GM03348 (cell line): ENCODE measurements at regions not wholly inside any gene's neighbourhood (a gene's known extent, or its start where the extent isn't known, plus 50 kb on each side); places are given as distances from the start of the nearest gene placed in this dataset.

Experiments
- DNase-seq: peaks from one replicate; pipeline ENCODE4 v3.0.0; 2012; ENCODE audit warnings: low spot score

DNA sequence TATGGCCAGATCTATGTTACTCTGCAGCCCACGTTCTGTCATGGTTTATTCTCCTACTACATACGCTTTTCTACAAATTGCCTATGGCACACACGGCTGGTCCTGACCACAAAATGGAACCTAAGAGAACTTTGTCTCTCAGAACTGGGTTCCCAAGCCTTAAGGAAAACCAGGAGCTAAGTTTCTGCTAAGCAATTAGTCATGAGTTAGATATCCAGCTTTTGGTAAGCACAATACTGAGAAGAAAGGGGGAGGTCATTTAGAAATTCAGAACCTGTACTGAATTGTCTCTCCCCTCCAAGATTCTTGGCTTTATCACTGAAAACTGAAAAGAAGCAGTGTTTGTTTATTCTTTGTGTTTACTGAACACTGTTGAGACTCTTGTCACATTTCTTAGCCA is 283.5 kb upstream of the TANK start:
- peak; percentile 9 for DNase-seq

- DNase-seq, result no peak
Measured at GRCh38 chr2:160878618-160879017, 281.6 kb upstream of the TANK start.

- DNase-seq, result no peak
Measured at GRCh38 chr2:160882906-160883305, 277.3 kb upstream of the TANK start.

- no peak for DNase-seq
Measured at GRCh38 chr2:160884056-160884455, 276.2 kb upstream of the TANK start.

DNA sequence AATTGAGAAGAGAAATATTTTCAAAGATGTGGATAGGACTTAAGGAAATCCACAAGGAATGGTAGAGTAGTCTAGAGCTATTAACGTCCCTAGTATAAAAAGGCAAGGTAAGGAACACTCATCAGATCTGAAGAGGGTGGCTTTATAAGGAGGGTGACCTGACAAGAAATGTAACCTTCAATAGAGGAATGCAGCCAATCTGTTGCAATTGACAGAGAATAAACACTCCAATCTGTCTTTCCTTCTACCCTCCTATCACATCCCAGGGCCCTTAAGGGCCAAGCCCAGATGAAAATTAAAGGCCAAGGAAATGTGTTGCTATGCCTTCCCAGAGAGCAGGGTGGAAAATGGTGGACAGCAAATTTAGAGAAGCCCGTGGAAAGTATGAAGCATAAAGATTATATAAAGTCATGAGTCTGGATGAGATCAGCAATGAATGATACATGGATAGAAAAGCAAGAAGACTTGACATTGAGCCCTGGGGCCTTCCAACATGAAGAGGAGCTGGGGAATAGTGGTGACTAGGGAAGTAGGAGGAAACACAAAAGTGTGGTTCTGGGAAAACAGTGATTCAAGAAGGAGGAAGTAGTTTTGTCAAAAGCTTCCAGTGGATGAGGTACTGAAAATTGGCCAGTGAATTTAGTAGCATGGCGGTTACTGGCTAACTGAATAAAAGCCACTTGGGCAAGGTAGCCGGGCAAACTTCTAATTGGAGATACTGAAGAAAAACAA is 270.6 kb upstream of the TANK start:
- DNase-seq, result no peak

DNA sequence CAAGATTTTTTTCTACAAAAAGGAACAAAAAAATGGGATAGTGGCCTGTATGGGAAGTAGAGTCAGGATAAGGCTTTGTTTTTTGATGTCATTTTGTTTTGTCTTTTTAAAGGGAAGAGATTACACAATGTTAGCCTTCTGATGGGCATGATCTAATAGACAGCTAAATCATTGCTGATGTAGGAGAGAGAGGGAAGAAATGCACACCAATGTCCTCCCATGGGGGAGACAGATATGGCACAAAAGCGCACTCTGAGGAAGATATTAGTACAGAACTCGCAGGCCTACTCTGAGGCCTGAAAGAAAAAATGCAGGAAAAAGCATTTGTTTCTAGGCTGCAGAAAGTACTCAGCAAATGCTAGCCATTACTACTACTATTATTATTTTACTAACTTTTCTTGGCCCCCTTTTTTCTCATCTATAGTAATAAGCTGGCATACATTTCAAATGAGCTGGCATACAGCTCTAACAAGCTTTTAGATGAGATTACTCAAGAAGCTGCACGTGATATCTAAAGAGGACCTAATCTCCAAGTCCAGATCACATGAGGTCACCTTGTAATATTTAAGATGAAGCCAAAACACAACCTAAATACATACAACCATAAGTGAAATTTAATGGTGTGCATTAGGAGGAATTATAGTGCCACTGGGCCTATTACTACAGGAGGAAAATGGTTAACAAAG is 269.4 kb upstream of the TANK start:
- DNase-seq, result no peak

DNA sequence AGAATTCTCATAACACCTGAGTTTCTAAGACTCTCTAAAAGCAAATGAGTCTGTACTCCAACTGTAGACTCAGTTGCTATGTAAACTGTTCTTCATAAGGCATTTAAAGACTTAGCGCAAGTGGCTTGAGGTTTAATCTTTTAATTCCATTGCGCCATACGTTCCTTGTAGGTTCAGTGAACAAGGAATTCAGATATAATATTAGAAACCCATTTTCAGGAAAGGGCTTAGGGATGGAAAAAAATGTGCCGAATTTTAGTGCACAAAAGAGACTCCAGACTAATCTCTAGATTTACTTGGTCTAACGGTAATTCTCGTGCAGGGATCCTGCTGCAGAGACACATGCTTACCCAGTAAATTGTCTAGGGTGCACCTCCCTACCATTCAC is 268.9 kb upstream of the TANK start:
- DNase-seq, result no peak

GRCh38 chr2:160892204-160892603 is 268.0 kb upstream of the TANK start:
- no peak for DNase-seq

GRCh38 chr2:160893581-160893980 is 266.6 kb upstream of the TANK start:
- DNase-seq, result no peak

DNA sequence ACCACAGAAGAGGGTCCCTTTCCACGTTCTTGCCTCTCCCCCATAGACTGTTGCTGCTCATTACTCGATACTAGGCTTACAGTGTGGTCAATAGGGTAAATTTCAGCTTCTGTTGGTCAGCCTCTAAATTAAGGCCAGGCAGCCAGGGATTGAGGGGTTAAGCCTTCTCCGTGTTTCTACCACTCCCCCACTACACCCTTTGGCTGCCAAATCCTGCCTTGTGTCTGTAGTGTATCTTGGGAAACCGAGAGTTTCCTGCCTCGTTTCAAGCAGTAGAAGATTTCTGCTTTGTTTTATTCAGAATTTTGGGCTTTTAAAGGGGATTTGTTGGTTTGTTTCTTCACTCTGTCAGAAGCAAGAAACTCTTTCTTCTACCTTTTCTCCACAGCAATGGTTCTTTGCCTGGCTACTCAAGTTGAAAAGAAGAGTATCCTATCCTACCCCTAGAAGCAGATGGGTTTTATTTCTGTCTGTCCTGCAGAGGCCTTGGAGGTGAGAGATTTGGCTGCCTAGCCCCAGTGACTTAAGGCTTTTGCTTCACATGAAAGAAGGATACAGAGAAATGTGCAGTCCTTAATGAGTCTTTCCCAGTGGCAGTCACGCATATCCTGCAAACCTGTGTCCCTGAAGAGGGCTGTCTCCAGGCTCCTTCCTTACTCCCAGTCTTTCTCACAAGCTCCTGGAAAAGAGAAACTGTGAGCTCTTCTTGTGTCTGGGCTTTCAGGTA is 261.5 kb upstream of the TANK start:
- DNase-seq, result no peak

DNA sequence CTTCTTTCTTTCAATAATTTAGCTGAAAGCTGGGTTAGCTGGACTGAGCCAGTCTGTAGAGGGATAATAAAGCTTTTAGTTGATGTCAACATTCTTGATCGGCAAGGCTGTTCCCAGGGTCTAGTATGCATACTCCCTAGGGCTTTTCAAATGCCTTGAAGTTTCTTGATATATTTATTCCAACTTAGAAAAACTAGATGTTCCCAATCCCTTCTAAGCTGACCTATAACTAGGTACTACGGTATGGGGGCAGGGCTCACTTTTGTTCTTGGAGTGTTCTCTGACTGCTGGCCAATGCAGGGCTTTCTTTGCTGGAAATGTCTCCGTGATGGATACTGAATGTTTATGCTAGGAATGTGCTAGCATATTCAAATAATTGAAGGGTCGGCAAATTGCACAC is 258.6 kb upstream of the TANK start:
- DNase-seq, result no peak

DNA sequence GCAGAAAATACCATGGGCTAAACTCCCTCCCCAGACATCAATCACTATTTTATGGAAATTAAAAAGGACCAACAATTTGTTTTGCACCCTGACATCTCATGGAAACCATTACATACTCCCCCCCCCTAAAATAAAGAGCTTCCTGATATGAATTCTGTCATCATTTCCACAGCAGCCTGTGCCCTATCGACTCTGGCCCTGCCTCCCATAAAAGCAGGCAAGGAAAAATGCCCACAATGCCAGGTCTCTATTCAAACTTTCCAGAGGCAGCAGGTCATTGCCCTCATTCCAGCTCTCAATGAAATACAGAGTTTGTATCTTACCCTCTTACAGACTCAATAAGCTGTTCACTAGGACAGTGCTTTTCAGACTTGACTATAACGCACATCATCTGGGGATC is 254.4 kb upstream of the TANK start:
- DNase-seq, result no peak

DNA sequence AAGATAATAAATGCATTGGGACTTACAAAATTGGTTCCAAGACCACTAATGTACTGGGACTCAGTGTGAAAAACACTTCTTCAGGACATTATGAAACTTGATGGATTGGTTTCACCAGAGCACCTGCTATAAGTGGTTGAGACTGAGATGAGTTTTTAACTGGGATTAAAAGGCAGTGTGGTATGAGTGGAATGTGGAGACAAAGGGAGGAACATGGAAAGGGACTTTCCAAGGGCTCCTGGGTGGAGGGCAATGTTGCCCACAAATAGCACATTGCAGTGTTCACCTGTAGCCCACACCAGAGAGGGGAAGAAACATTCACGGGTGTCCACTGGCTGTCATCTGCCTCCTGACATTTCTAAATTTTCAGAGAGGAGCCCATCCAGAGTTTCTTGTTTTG is 253.3 kb upstream of the TANK start:
- DNase-seq, result no peak

DNA sequence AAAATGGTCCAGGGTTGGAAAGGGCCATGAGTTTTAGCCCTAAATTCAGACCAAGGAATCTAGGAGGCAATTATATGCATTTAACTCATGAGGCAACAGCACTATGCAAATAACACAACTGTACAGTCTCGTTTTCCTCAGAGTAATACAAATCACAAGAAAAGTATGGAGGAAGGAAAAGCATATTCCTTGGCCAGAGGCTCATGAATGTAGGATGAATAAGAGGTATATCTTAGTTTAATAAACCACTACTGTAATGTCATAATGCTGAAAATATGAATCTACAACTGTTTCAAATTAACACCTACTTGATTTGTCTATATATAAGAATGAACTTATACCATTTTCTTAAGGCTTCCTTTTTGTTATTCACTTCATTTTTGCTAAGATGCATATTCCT is 252.5 kb upstream of the TANK start:
- no peak for DNase-seq

- DNase-seq, result no peak
Measured at GRCh38 chr2:160908157-160908556, 252.1 kb upstream of the TANK start.

- DNase-seq, result no peak
Measured at GRCh38 chr2:160909781-160910242, 250.4 kb upstream of the TANK start.

- DNase-seq, result peak; percentile 79
Measured at GRCh38 chr2:160910681-160911080, 249.5 kb upstream of the TANK start.

- no peak for DNase-seq
Measured at GRCh38 chr2:160911258-160911657, 249.0 kb upstream of the TANK start.

GRCh38 chr2:160912276-160912675 is 248.0 kb upstream of the TANK start:
- no peak for DNase-seq

GRCh38 chr2:160913323-160913722 is 246.9 kb upstream of the TANK start:
- no peak for DNase-seq

GRCh38 chr2:160914217-160914616 is 246.0 kb upstream of the TANK start:
- no peak for DNase-seq

DNA sequence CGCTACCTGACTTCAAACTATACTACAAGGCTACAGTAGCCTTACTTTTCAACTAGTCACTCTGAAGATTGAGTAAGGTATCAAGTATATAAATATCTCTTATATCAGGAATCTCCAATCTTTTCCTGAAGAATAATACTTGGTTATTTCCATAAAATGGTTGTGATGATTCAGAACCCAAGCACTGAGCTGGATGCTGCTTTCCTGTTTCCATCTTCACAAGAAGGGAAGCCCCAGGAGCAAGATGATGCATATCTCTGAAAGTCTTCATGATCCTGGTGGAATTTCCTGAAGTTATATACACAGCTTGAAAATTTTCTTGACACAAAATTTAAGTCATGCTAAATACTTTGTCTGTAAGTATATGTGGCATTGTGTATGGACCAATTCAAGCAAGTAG is 243.9 kb upstream of the TANK start:
- no peak for DNase-seq

- no peak for DNase-seq
Measured at GRCh38 chr2:160917850-160918249, 242.4 kb upstream of the TANK start.
